Effector memory CD8-positive, alpha-beta T cell (primary cell): ENCODE measurements at regions not wholly inside any gene's neighbourhood (a gene's known extent, or its start where the extent isn't known, plus 50 kb on each side); places are given as distances from the start of the nearest gene placed in this dataset.

ENCODE experiments used
- ATAC-seq: fragments of 150-1000 bp; cut with Tn5 transposase; replicated peaks from 2 replicates; pipeline ENCODE4 v1.10.0; 2021; ENCODE audit warnings: mild to moderate bottlenecking, moderate library complexity
- DNase-seq, 3 experiments: peaks; one replicate each; pipeline ENCODE4 v3.0.0; 2021
- H3K27ac Mint-ChIP-seq, 2 donors: one replicate each; pipeline ENCODE4 v1.8.0; 2022; ENCODE audit warnings: mild to moderate bottlenecking in 2 of 2, mixed read lengths in 2 of 2, moderate library complexity in 2 of 2
- H3K27me3 Mint-ChIP-seq, 2 donors: one replicate each; pipeline ENCODE4 v1.8.0; 2022; ENCODE audit warnings: mixed read lengths in 2 of 2
- H3K36me3 Mint-ChIP-seq: one replicate; pipeline ENCODE4 v1.8.0; 2022; ENCODE audit warnings: mild to moderate bottlenecking, moderate library complexity, mixed read lengths; ENCODE audit not compliant: insufficient read depth
- H3K4me1 Mint-ChIP-seq, 2 donors: one replicate each; pipeline ENCODE4 v1.8.0; 2022; ENCODE audit warnings: low read depth in 2 of 2, mixed read lengths in 2 of 2
- H3K4me3 Mint-ChIP-seq, 2 donors: one replicate each; pipeline ENCODE4 v1.8.0; 2022; ENCODE audit warnings: mild to moderate bottlenecking in 2 of 2, mixed read lengths in 2 of 2, moderate library complexity in 2 of 2
- H3K9me3 Mint-ChIP-seq, 2 donors: one replicate each; pipeline ENCODE4 v1.8.0; 2022; ENCODE audit warnings: mixed read lengths in 2 of 2

DNA sequence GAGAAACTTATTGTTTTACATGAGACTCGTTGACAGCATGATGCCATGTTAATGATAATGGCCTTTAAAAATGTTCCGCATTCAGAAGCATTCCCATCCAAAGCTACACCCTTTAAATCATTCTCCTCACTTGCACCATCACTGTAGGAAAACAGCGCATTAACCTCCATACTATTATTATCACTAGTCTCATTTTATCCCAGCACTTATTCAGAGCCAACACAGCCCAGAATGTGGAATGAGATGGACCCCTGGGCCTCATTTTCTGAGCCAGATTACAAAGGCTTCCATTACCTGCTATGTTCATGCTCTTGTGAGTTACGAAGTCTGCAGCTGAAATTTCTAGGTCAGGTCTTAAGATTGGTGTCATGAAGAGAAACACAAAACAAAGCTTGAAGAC, 159.4 kb downstream of the HS3ST3A1 start:
- ATAC-seq (no peak), DNase-seq (no peak)
- Mint-ChIP-seq H3K27me3 (no peaks in the 10 kb centered on the region), H3K4me3 (no peak overlapping the region), H3K27ac (no peak overlapping the region), H3K36me3 (no peaks in the 10 kb centered on the region), H3K9me3 (no peaks in the 10 kb centered on the region), H3K4me1 (no peaks in the 10 kb centered on the region)

GRCh38 chr17:13441873-13442272, 159.9 kb downstream of the HS3ST3A1 start:
- Mint-ChIP-seq H3K27me3 (no peaks in the 10 kb centered on the region), H3K36me3 (no peaks in the 10 kb centered on the region), H3K4me1 (no peaks in the 10 kb centered on the region), H3K9me3 (no peaks in the 10 kb centered on the region), H3K27ac (no peak overlapping the region), H3K4me3 (no peak overlapping the region)
- ATAC-seq (no peak), DNase-seq (no peak)

- H3K36me3 Mint-ChIP-seq = no peaks in the 10 kb centered on the region
- no peak overlapping the region for H3K27ac Mint-ChIP-seq
- no peak for ATAC-seq
Measured at GRCh38 chr17:13437966-13438779, 163.6 kb downstream of the HS3ST3A1 start.

DNA sequence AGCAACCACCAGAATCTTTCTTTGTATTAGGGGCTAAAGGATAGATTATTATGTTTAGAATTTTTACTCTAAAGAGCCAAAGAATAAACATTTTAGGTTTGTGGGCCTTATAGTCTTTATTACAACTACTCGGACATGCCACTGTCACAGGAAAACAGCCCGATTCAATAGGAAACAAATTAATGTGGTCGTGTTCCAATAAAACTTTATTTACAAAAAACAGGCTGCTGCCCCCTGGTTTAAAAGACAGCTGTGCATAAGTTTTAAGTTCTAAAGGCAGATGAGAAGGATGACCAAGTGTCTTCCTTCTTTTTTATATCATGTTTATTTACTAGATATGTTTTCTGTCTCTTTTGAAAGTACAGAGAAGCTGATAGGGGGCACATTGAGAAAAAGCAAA, 166.5 kb downstream of the HS3ST3A1 start:
- Mint-ChIP-seq H3K9me3 (peaks cover 0 to 1% of the 10 kb centered on the region in 2 donors), H3K4me3 (no peak overlapping the region)
- no peak for ATAC-seq

More at GRCh38 chr17:13437966-13438779, 163.6 kb downstream of the HS3ST3A1 start:
- Mint-ChIP-seq H3K9me3 (no peaks in the 10 kb centered on the region), H3K4me3 (no peak overlapping the region), H3K27me3 (no peaks in the 10 kb centered on the region), H3K4me1 (no peaks in the 10 kb centered on the region)
- no peak for DNase-seq

GRCh38 chr17:13429201-13429600, 172.5 kb downstream of the HS3ST3A1 start:
- Mint-ChIP-seq H3K36me3 (no peaks in the 10 kb centered on the region), H3K4me1 (no peaks in the 10 kb centered on the region), H3K27ac (no peak overlapping the region), H3K27me3 (no peaks in the 10 kb centered on the region), H3K9me3 (peaks cover 0 to 1% of the 10 kb centered on the region in 2 donors), H3K4me3 (no peak overlapping the region)
- no peak for DNase-seq
- ATAC-seq = no peak

More for the DNA sequence above, 166.5 kb downstream of the HS3ST3A1 start:
- no peak for DNase-seq
- Mint-ChIP-seq H3K36me3 (no peaks in the 10 kb centered on the region), H3K4me1 (no peaks in the 10 kb centered on the region), H3K27ac (no peak overlapping the region), H3K27me3 (no peaks in the 10 kb centered on the region)

- Mint-ChIP-seq H3K27me3 (no peaks in the 10 kb centered on the region), H3K4me1 (no peaks in the 10 kb centered on the region), H3K4me3 (no peak overlapping the region), H3K27ac (no peak overlapping the region), H3K36me3 (no peaks in the 10 kb centered on the region), H3K9me3 (peaks cover 0 to 1% of the 10 kb centered on the region in 2 donors)
- ATAC-seq (no peak), DNase-seq (no peak)
Measured at GRCh38 chr17:13428611-13429042, 173.1 kb downstream of the HS3ST3A1 start.

GRCh38 chr17:13426991-13427390, 174.7 kb downstream of the HS3ST3A1 start:
- Mint-ChIP-seq H3K9me3 (no peaks in the 10 kb centered on the region), H3K4me3 (no peak overlapping the region), H3K27ac (no peak overlapping the region), H3K27me3 (peaks cover under 1 to 2% of the 10 kb centered on the region in 2 donors), H3K36me3 (no peaks in the 10 kb centered on the region), H3K4me1 (no peaks in the 10 kb centered on the region)
- no peak for DNase-seq
- ATAC-seq = no peak

DNA sequence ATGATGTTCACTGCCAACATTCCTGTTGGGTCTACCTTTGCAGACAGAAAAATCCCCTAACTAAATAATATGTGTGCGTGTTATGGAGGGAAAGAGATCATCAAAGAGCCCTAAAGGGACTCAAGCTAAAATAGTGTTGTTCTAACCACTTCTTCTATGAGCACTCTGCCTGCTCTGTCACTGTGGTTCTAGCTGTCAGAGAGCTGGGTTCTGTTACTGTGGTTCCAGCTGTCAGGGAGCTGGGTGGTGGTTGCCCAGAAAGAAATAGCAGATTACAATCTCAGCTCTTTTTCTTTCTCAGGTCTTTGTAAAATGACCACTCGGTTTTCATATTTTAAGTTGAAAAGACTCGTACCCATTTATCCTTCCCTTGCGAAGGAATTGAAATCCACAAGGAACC, 176.3 kb downstream of the HS3ST3A1 start:
- Mint-ChIP-seq H3K36me3 (no peaks in the 10 kb centered on the region), H3K4me1 (no peaks in the 10 kb centered on the region), H3K4me3 (no peak overlapping the region), H3K27me3 (peaks cover 14 to 18% of the 10 kb centered on the region in 2 donors), H3K9me3 (no peaks in the 10 kb centered on the region), H3K27ac (no peak overlapping the region)
- DNase-seq (no peak), ATAC-seq (no peak)

- no peak overlapping the region for H3K27ac Mint-ChIP-seq
- ATAC-seq = no peak
- peaks cover 15 to 28% of the 10 kb centered on the region in 2 donors for H3K27me3 Mint-ChIP-seq
- DNase-seq = no peak
- no peaks in the 10 kb centered on the region for H3K4me1 Mint-ChIP-seq
- no peak overlapping the region for H3K4me3 Mint-ChIP-seq
- no peaks in the 10 kb centered on the region for H3K9me3 Mint-ChIP-seq
- no peaks in the 10 kb centered on the region for H3K36me3 Mint-ChIP-seq
Measured at GRCh38 chr17:13421581-13422130, 180.1 kb downstream of the HS3ST3A1 start.

DNA sequence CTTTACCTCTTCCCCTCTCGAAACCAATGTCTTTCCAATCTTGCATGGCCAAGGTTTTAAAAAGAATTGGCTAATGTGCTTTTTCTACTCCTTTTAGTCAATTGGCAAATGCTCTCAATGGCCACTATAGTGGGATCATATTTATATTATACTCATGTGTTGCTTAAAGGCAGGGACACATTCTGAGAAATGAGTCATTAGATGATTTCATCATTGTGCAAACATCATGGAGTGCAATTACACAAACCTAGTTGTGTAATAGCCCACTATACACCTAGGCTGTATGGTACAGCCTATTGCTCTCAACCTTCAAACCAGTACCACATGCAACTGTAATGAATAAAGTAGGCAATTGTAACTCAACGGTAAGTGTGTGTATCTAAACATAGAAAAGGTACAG, 180.9 kb downstream of the HS3ST3A1 start:
- Mint-ChIP-seq H3K9me3 (no peaks in the 10 kb centered on the region), H3K4me3 (no peak overlapping the region), H3K4me1 (no peaks in the 10 kb centered on the region), H3K27me3 (peaks cover 15 to 28% of the 10 kb centered on the region in 2 donors), H3K27ac (no peak overlapping the region), H3K36me3 (no peaks in the 10 kb centered on the region)
- DNase-seq (no peak), ATAC-seq (no peak)

GRCh38 chr17:13420418-13420826, 181.3 kb downstream of the HS3ST3A1 start:
- DNase-seq (no peak), ATAC-seq (no peak)
- Mint-ChIP-seq H3K9me3 (no peaks in the 10 kb centered on the region), H3K27me3 (peaks cover 15 to 28% of the 10 kb centered on the region in 2 donors), H3K36me3 (no peaks in the 10 kb centered on the region), H3K27ac (no peak overlapping the region), H3K4me1 (no peaks in the 10 kb centered on the region), H3K4me3 (no peak overlapping the region)

DNA sequence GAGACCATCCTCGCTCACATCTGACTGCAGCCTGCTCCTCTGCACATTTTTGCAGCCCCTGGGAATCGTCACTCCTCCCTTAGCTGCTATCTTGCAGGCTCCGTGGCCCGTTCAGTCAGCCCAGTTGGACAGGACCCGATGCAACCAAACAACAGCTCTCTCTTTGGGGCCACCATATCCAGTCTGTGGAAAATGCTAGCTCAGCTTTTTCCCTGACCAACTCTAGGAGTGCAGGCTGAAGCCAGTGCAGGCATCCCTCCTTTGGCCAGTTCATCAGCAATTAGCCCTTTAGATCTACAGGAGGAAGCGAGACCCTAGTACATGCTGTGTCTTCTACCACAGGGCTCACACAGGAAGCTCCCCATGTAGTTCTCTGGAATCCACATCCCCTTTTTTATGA, 182.1 kb downstream of the HS3ST3A1 start:
- Mint-ChIP-seq H3K27ac (no peak overlapping the region), H3K36me3 (no peaks in the 10 kb centered on the region), H3K4me1 (no peaks in the 10 kb centered on the region), H3K9me3 (no peaks in the 10 kb centered on the region), H3K27me3 (peaks cover 15 to 28% of the 10 kb centered on the region in 2 donors), H3K4me3 (no peak overlapping the region)
- DNase-seq (no peak), ATAC-seq (no peak)

- Mint-ChIP-seq H3K4me1 (no peaks in the 10 kb centered on the region), H3K27me3 (peaks cover 15 to 28% of the 10 kb centered on the region in 2 donors), H3K27ac (no peak overlapping the region), H3K4me3 (no peak overlapping the region), H3K9me3 (no peaks in the 10 kb centered on the region), H3K36me3 (no peaks in the 10 kb centered on the region)
- ATAC-seq (no peak), DNase-seq (no peak)
Measured at GRCh38 chr17:13418891-13419290, 182.8 kb downstream of the HS3ST3A1 start.

- Mint-ChIP-seq H3K4me3 (no peak overlapping the region), H3K36me3 (no peaks in the 10 kb centered on the region), H3K27ac (no peak overlapping the region), H3K4me1 (no peaks in the 10 kb centered on the region), H3K9me3 (no peaks in the 10 kb centered on the region), H3K27me3 (peaks cover 15 to 28% of the 10 kb centered on the region in 2 donors)
- ATAC-seq (no peak), DNase-seq (no peak)
Measured at GRCh38 chr17:13417381-13417950, 184.3 kb downstream of the HS3ST3A1 start.
